Colonic mucosa (tissue), 4 donors: ENCODE measurements at regions not wholly inside any gene's neighbourhood (a gene's known extent, or its start where the extent isn't known, plus 50 kb on each side); places are given as distances from the start of the nearest gene placed in this dataset.

ENCODE experiments used
- DNase-seq: peaks from one replicate; pipeline ENCODE4 v3.0.0-alpha.2; 2020
- H3K27ac ChIP-seq: fragments of 200-600 bp; one replicate; pipeline ENCODE4 v1.8.0; 2021
- H3K27me3 ChIP-seq: fragments of 200-600 bp; one replicate; pipeline ENCODE4 v1.8.0; 2021
- H3K36me3 ChIP-seq: fragments of 200-600 bp; one replicate; pipeline ENCODE4 v1.8.0; 2021
- H3K4me1 ChIP-seq: fragments of 200-600 bp; one replicate; pipeline ENCODE4 v1.8.0; 2021; ENCODE audit warnings: mild to moderate bottlenecking
- H3K4me3 ChIP-seq: fragments of 200-600 bp; one replicate; pipeline ENCODE4 v1.8.0; 2021
- H3K9ac ChIP-seq, 2 donors: one replicate each; pipeline ENCODE4 v1.7.0; 2013; ENCODE audit warnings: control low read depth in 2 of 2, low read depth in 2 of 2, low read length in 2 of 2
- H3K9me3 ChIP-seq: fragments of 200-600 bp; one replicate; pipeline ENCODE4 v1.8.0; 2021
- CTCF ChIP-seq: fragments of 200-600 bp; IDR thresholded peaks from one replicate; pipeline ENCODE4 v1.8.0; 2022; ENCODE audit warnings: antibody characterized with exemption, mild to moderate bottlenecking
- intact Hi-C: fragments of 100-400 bp; cut with DNase I; formaldehyde crosslinking; loops from one replicate; pipeline ENCODE4 v1.14.1; 2022
- donor health status: healthy.
- donor health status: DM: no; HTN: no; CAD: no.
- donor health status: DM: no; HTN: no; CAD: no.

GRCh38 chr1:231108516-231109302 lies 53.1 kb upstream of the TRIM67 start:
- no peaks in the 10 kb centered on the region for H3K9me3 ChIP-seq
- no peak overlapping the region for H3K4me3 ChIP-seq
- H3K27ac ChIP-seq = no peak overlapping the region
- H3K4me1 ChIP-seq = no peaks in the 10 kb centered on the region
- H3K9ac ChIP-seq = no peak overlapping the region
- no peak for DNase-seq
- TF ChIP-seq CTCF = no peak
- no peaks in the 10 kb centered on the region for H3K36me3 ChIP-seq
- no peaks in the 10 kb centered on the region for H3K27me3 ChIP-seq
- intact Hi-C loops = no loop called here

DNA sequence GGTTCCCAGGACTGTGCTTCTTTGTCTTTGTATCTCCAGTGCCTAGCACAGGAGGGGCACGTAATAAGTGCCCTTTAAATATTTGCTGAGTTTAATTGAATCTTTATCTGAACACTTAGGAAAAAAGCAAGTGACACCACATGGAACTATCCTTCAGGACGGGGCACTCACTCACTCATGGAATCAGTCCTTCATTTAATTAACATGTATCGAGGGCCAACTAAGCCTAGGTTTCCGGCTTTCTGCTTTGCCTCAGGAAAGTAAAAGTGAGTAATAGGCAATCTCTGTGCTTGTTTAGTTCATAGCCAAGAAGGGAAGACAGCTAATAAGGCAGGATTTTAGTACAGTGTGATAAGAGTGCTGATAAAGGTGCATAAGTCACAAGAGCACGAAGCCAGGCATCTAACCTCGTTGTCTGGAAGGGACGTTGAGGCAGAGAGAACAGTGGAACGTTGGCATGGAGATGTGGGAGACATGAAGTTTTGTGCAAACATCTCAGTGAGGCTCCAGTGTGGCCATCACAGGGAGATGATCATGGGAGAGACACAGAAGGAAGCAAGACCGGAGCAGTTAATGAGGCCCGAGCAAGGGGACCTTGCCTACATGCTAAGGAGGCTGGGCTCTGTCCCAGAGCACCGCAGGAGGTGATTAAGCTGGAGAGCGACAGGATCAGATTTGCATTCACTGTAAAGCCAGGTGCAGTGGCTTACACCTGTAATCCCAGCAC lies 54.1 kb upstream of the TRIM67 start:
- no peak for TF ChIP-seq CTCF
- Histone ChIP-seq H3K4me1 (no peaks in the 10 kb centered on the region), H3K27ac (no peak overlapping the region), H3K27me3 (no peaks in the 10 kb centered on the region), H3K36me3 (no peaks in the 10 kb centered on the region), H3K4me3 (no peak overlapping the region), H3K9me3 (no peaks in the 10 kb centered on the region), H3K9ac (no peak overlapping the region)
- intact Hi-C loops = no loop called here
- DNase-seq = no peak

GRCh38 chr1:231107151-231107550 lies 54.7 kb upstream of the TRIM67 start:
- intact Hi-C loops = no loop called here
- no peaks in the 10 kb centered on the region for H3K36me3 ChIP-seq
- DNase-seq = no peak

GRCh38 chr1:231106347-231106746 lies 55.5 kb upstream of the TRIM67 start:
- no peak overlapping the region for H3K4me3 ChIP-seq
- no peaks in the 10 kb centered on the region for H3K4me1 ChIP-seq
- H3K9ac ChIP-seq = no peak overlapping the region
- no peak for TF ChIP-seq CTCF
- H3K27me3 ChIP-seq = no peaks in the 10 kb centered on the region
- no peaks in the 10 kb centered on the region for H3K9me3 ChIP-seq
- no peaks in the 10 kb centered on the region for H3K36me3 ChIP-seq
- DNase-seq = no peak
- intact Hi-C loops = no loop called here
- H3K27ac ChIP-seq = no peak overlapping the region

More at GRCh38 chr1:231107151-231107550, 54.7 kb upstream of the TRIM67 start:
- Histone ChIP-seq H3K9me3 (no peaks in the 10 kb centered on the region), H3K27ac (no peak overlapping the region), H3K9ac (no peak overlapping the region), H3K4me1 (no peaks in the 10 kb centered on the region), H3K27me3 (no peaks in the 10 kb centered on the region), H3K4me3 (no peak overlapping the region)
- TF ChIP-seq CTCF = no peak

DNA sequence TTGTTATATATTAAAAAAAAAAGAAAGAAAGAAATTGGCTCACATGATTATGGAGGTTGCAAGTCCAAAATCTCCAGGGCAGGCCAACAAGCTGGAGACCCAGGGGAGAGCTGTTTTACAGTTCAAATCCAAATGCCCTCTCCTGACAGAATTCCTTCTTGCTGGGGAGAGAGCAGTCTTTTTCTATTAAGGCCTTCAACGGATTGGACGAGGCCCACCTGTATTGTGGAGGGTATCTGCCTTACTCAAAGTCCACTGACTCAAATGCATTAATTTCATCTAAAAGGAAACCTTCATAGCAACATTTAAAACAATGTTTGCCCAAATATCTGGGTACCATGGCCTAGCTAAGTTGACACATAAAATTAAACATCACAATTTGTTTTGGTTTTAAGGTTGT lies 56.9 kb upstream of the TRIM67 start:
- no peak for DNase-seq
- no peaks in the 10 kb centered on the region for H3K36me3 ChIP-seq
- TF ChIP-seq CTCF = no peak
- H3K9ac ChIP-seq = no peak overlapping the region
- no peak overlapping the region for H3K27ac ChIP-seq
- intact Hi-C loops = no loop called here
- no peaks in the 10 kb centered on the region for H3K4me1 ChIP-seq
- no peaks in the 10 kb centered on the region for H3K9me3 ChIP-seq
- no peak overlapping the region for H3K4me3 ChIP-seq
- H3K27me3 ChIP-seq = no peaks in the 10 kb centered on the region
